ENCODE measurements at regions not wholly inside any gene's neighbourhood (a gene's known extent, or its start where the extent isn't known, plus 50 kb on each side); places are given as distances from the start of the nearest gene placed in this dataset.

DNA sequence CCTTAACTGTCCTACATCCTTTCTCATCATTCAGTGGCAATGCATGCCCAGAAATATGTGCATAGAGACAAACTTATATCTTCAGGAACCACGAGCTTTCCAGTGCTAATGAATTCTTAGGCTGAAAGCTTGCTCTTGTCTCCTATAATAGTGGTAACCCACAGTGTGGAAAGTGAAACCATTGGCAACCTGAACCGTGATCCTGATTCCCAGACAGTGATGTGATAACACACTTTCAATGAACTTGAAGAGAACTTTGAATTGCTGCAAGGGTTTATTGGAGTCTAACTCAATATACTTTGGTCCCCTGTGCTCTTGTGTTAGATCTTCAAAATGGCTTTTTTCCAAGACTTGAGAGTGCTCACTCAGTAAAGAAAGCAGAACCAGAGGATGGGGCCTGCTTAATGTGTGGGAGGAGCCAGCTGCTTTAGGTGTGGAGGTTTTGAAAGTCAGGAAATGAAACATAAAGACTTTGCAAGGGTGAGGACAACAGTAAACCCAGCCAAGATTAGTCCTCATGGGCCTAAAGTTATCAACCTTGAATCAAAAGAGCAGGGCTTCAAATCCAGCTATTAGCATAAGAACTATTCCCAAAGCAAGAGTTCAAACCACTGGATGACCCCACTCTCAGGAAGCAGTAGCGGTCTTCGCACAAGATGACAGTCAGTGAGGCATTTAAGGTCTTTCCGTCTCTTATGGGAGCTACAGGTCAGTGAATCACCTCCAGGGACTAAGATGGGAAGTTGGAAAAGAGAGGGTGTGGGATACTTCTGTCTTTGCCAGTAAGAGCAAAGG, 332.4 kb upstream of the NRP1 start:
- Histone ChIP-seq H3K27me3 (no peaks in the 10 kb centered on the region), H3K4me3 (no peak overlapping the region), H3K4me1 (no peaks in the 10 kb centered on the region), H3K36me3 (no peaks in the 10 kb centered on the region), H3K27ac (no peak overlapping the region), H3K9me3 (no peaks in the 10 kb centered on the region)
- no peak for DNase-seq
- no peak for TF ChIP-seq POLR2A (IDR thresholded peaks at IDR 0.05)
- no peak for TF ChIP-seq POLR2AphosphoS5 (IDR thresholded peaks at IDR 0.05)
- TF ChIP-seq, protein P1, sequence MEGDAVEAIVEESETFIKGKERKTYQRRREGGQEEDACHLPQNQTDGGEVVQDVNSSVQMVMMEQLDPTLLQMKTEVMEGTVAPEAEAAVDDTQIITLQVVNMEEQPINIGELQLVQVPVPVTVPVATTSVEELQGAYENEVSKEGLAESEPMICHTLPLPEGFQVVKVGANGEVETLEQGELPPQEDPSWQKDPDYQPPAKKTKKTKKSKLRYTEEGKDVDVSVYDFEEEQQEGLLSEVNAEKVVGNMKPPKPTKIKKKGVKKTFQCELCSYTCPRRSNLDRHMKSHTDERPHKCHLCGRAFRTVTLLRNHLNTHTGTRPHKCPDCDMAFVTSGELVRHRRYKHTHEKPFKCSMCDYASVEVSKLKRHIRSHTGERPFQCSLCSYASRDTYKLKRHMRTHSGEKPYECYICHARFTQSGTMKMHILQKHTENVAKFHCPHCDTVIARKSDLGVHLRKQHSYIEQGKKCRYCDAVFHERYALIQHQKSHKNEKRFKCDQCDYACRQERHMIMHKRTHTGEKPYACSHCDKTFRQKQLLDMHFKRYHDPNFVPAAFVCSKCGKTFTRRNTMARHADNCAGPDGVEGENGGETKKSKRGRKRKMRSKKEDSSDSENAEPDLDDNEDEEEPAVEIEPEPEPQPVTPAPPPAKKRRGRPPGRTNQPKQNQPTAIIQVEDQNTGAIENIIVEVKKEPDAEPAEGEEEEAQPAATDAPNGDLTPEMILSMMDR (IDR thresholded peaks at IDR 0.05), result no peak
- no peak for TF ChIP-seq EP300 (IDR thresholded peaks at IDR 0.05; ENCODE audit: low read depth)
- in situ Hi-C loops (cut with MboI; ENCODE audit: low pct_ligation_motif_present in 1 of 4, low pct_unique_long_range_greater_than_20kb in 1 of 4, low sequenced_read_pairs in 3 of 4) (no loop called here), intact Hi-C loops (cut with DNase I; ENCODE audit: low total_unique reads) (no loop called here)
- 74% methylated on average over 5 of the region's 5 CpGs; no CpG with 5 or more reads in 1 of the 2 donors for WGBS, 2 donors (ENCODE audit: low coverage in 1 of 2)

DNA sequence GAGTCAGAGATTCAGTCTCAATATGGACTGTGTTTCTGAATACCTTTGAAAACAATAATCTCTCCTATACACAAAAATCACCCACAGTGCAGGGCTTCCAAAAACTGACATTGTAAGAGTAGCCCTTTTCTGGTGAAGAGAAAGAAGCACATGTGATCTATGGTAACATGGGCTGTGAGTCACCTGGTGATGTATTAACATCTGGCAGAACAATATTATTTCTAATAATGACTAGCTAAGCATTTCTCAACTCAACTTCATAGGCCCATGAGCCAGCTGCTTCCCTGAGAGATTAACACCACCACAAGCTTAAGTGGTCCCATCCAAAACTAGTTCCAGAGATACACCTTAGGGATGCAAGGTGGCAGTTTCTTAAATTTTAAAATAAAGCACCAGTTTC, 331.0 kb upstream of the NRP1 start:
- DNase-seq, result no peak
- no peak overlapping the region for H3K4me3 ChIP-seq
- H3K27me3 ChIP-seq, result no peaks in the 10 kb centered on the region
- TF ChIP-seq POLR2A (IDR thresholded peaks at IDR 0.05), result no peak
- TF ChIP-seq, protein P1 (IDR thresholded peaks at IDR 0.05), result no peak
- no peak for TF ChIP-seq EP300 (IDR thresholded peaks at IDR 0.05; ENCODE audit: low read depth)
- no peak for TF ChIP-seq POLR2AphosphoS5 (IDR thresholded peaks at IDR 0.05)
- in situ Hi-C loops (cut with MboI; ENCODE audit: low pct_ligation_motif_present in 1 of 4, low pct_unique_long_range_greater_than_20kb in 1 of 4, low sequenced_read_pairs in 3 of 4), result no loop called here
- no peaks in the 10 kb centered on the region for H3K4me1 ChIP-seq
- H3K27ac ChIP-seq, result no peak overlapping the region
- intact Hi-C loops (cut with DNase I; ENCODE audit: low total_unique reads), result no loop called here
- H3K36me3 ChIP-seq, result no peaks in the 10 kb centered on the region
- no peaks in the 10 kb centered on the region for H3K9me3 ChIP-seq

DNA sequence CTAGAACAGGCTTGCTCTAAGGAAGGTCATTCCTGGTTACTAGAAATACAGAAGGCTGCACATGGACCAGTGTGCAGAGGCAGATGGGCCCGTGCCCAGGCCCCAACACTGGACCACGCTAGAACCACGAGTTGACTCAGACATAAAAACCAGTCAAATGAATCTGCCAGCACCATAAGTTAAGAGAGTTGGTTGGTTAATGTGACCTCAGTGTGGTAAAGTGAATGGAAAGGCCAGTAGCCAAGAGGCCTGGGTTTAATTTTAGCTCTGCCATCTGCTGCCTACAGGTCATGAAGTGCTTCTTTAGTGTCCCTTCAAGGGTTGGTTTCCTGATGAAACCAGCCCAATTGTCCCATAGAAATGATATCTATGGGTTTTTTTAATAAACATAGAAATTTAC, 329.6 kb upstream of the NRP1 start:
- no peak for DNase-seq
- no peak for TF ChIP-seq EP300 (IDR thresholded peaks at IDR 0.05; ENCODE audit: low read depth)
- no peak for TF ChIP-seq POLR2AphosphoS5 (IDR thresholded peaks at IDR 0.05)
- TF ChIP-seq, protein P1 (IDR thresholded peaks at IDR 0.05), result no peak
- no peak for TF ChIP-seq POLR2A (IDR thresholded peaks at IDR 0.05)
- in situ Hi-C loops (cut with MboI; ENCODE audit: low pct_ligation_motif_present in 1 of 4, low pct_unique_long_range_greater_than_20kb in 1 of 4, low sequenced_read_pairs in 3 of 4) (no loop called here), intact Hi-C loops (cut with DNase I; ENCODE audit: low total_unique reads) (no loop called here)
- H3K4me3 ChIP-seq, result no peak overlapping the region
- no peak overlapping the region for H3K27ac ChIP-seq
- no peaks in the 10 kb centered on the region for H3K9me3 ChIP-seq
- no peaks in the 10 kb centered on the region for H3K4me1 ChIP-seq
- no peaks in the 10 kb centered on the region for H3K27me3 ChIP-seq
- WGBS, 2 donors (ENCODE audit: low coverage in 1 of 2), result 84% methylated on average over 3 of the region's 3 CpGs; no CpG with 5 or more reads in 1 of the 2 donors
- H3K36me3 ChIP-seq, result no peaks in the 10 kb centered on the region

DNA sequence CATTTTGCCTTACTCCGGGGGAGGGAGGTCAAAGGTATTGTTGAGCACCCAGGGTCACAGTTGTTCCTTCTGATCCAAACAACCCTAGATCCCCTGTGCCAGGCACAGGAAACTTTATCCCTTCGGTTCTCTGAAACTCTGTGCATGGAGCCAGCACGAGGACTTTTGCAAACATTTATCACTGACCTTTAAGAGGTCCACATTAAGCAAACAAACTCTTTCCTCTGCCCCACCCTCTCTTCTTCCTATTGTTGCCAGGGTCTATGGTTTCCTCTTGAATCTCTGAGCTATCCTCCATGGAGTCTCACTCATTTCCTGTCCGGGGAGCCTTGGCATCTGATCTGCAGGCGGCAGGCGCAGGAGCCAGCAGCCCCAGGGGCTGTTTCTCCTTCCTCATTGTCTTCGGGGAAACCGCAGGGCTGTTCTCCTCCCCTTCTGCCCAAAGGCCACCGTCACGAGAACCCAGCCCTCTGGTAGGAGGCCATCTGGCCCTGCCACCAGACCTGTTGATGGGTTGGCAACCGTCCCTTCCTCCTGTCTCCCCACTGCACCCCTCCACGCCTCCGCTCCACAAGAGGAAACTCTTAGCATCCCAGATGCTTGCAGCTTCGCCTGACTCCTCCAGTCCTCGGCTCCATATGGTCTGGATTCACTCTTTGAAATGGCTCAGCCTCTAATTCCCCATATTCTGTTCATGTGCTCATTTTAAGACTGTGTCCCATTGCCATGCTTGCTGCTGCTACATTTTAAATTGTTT, 327.3 kb upstream of the NRP1 start:
- DNase-seq, result peak; percentile 29
- in situ Hi-C loops (cut with MboI; ENCODE audit: low pct_ligation_motif_present in 1 of 4, low pct_unique_long_range_greater_than_20kb in 1 of 4, low sequenced_read_pairs in 3 of 4) (no loop called here), intact Hi-C loops (cut with DNase I; ENCODE audit: low total_unique reads) (no loop called here)
- Histone ChIP-seq H3K9me3 (no peaks in the 10 kb centered on the region), H3K4me3 (no peak overlapping the region), H3K27me3 (no peaks in the 10 kb centered on the region), H3K27ac (peak overlapping the region in 1 of 4 donors; percentile 47), H3K36me3 (no peaks in the 10 kb centered on the region), H3K4me1 (no peaks in the 10 kb centered on the region)
- TF ChIP-seq EP300 (IDR thresholded peaks at IDR 0.05; ENCODE audit: low read depth) (no peak), POLR2A (IDR thresholded peaks at IDR 0.05) (no peak), POLR2AphosphoS5 (IDR thresholded peaks at IDR 0.05) (no peak)
- TF ChIP-seq, protein P1 (IDR thresholded peaks at IDR 0.05), result no peak
- WGBS, 2 donors (ENCODE audit: low coverage in 1 of 2), result 56% methylated on average over 15 of the region's 15 CpGs; no CpG with 5 or more reads in 1 of the 2 donors
